H9 (cell line): ENCODE measurements at regions not wholly inside any gene's neighbourhood (a gene's known extent, or its start where the extent isn't known, plus 50 kb on each side); places are given as distances from the start of the nearest gene placed in this dataset.

Experiments
- DNase-seq: peaks from one replicate; pipeline ENCODE4 v3.0.0-alpha.2; 2017
- H2AFZ ChIP-seq: one replicate; pipeline ENCODE4 v1.6.1; 2013; ENCODE audit warnings: mild to moderate bottlenecking, low read length, control low read depth, moderate library complexity
- H2AK5ac ChIP-seq: 2 replicates; pipeline ENCODE4 v1.6.1; 2013; ENCODE audit warnings: low read length, control low read depth, mixed read lengths; ENCODE audit not compliant: insufficient read length
- H2BK120ac ChIP-seq: one replicate; pipeline ENCODE4 v1.6.1; 2013; ENCODE audit warnings: low read depth, mild to moderate bottlenecking, low read length, control low read depth, inconsistent platforms; ENCODE audit not compliant: poor library complexity, severe bottlenecking
- H2BK12ac ChIP-seq: 2 replicates; pipeline ENCODE4 v1.6.1; 2013; ENCODE audit warnings: low read length, control low read depth, mixed read lengths, low read depth; ENCODE audit not compliant: insufficient read length
- H2BK15ac ChIP-seq: 2 replicates; pipeline ENCODE4 v1.6.1; 2013; ENCODE audit warnings: low read depth, low read length, control low read depth
- H2BK20ac ChIP-seq: one replicate; pipeline ENCODE4 v1.6.1; 2013; ENCODE audit warnings: low read depth, mild to moderate bottlenecking, low read length, control low read depth, inconsistent platforms; ENCODE audit not compliant: poor library complexity, severe bottlenecking
- H2BK5ac ChIP-seq: 2 replicates; pipeline ENCODE4 v1.6.1; 2013; ENCODE audit warnings: low read length, control low read depth, mixed read lengths; ENCODE audit not compliant: insufficient read length
- H3K14ac ChIP-seq: 2 replicates; pipeline ENCODE4 v1.6.1; 2013; ENCODE audit warnings: low read length, control low read depth; ENCODE audit not compliant: insufficient read depth
- H3K18ac ChIP-seq: 2 replicates; pipeline ENCODE4 v1.6.1; 2013; ENCODE audit warnings: low read depth, mild to moderate bottlenecking, mixed read lengths, low read length, control low read depth; ENCODE audit not compliant: insufficient read length
- H3K23ac ChIP-seq: 2 replicates; pipeline ENCODE4 v1.6.1; 2013; ENCODE audit warnings: low read length, control low read depth, mixed read lengths, low read depth; ENCODE audit not compliant: insufficient read length
- H3K23me2 ChIP-seq: 2 replicates; pipeline ENCODE4 v1.6.1; 2013; ENCODE audit warnings: low read depth, mild to moderate bottlenecking, mixed read lengths, low read length, control low read depth; ENCODE audit not compliant: insufficient read length, poor library complexity, severe bottlenecking
- H3K27ac ChIP-seq: 2 replicates; pipeline ENCODE4 v1.5.1; 2013; ENCODE audit warnings: low read length, control low read depth, mixed read lengths, low read depth; ENCODE audit not compliant: insufficient read length
- H3K27me3 ChIP-seq: 2 replicates; pipeline ENCODE4 v1.6.1; 2013; ENCODE audit warnings: low read length, control low read depth, inconsistent platforms; ENCODE audit not compliant: insufficient read depth
- H3K4ac ChIP-seq: 2 replicates; pipeline ENCODE4 v1.6.1; 2013; ENCODE audit warnings: low read depth, mild to moderate bottlenecking, control low read depth, inconsistent platforms, low read length, moderate library complexity
- H3K4me1 ChIP-seq: 2 replicates; pipeline ENCODE4 v1.6.1; 2013; ENCODE audit warnings: low read length, control low read depth, inconsistent platforms; ENCODE audit not compliant: insufficient read depth
- H3K4me2 ChIP-seq: 2 replicates; pipeline ENCODE4 v1.6.1; 2013; ENCODE audit warnings: low read length, control low read depth, mixed read lengths; ENCODE audit not compliant: insufficient read length, insufficient read depth
- H3K56ac ChIP-seq: 2 replicates; pipeline ENCODE4 v1.6.1; 2013; ENCODE audit warnings: low read depth, mild to moderate bottlenecking, mixed read lengths, low read length, control low read depth; ENCODE audit not compliant: insufficient read length
- H3K79me1 ChIP-seq: 2 replicates; pipeline ENCODE4 v1.6.1; 2013; ENCODE audit warnings: low read depth, mild to moderate bottlenecking, moderate library complexity, low read length, control low read depth, inconsistent platforms; ENCODE audit not compliant: insufficient read depth, poor library complexity, severe bottlenecking
- H3K79me2 ChIP-seq: 2 replicates; pipeline ENCODE4 v1.6.1; 2013; ENCODE audit warnings: low read length, control low read depth, inconsistent platforms; ENCODE audit not compliant: insufficient read depth
- H3K9ac ChIP-seq: 2 replicates; pipeline ENCODE4 v1.6.1; 2013; ENCODE audit warnings: low read length, control low read depth, mixed read lengths; ENCODE audit not compliant: insufficient read length; ENCODE audit errors: extremely low read depth
- H3K9me3 ChIP-seq: one replicate; pipeline ENCODE4 v1.6.1; 2013; ENCODE audit warnings: low read depth, low read length, inconsistent platforms; ENCODE audit not compliant: control insufficient read depth
- H3T11ph ChIP-seq: one replicate; pipeline ENCODE4 v1.6.1; 2013; ENCODE audit warnings: mild to moderate bottlenecking, low read length, control low read depth, inconsistent platforms
- H4K20me1 ChIP-seq: one replicate; pipeline ENCODE4 v1.6.1; 2013; ENCODE audit not compliant: control insufficient read depth, insufficient read length, insufficient read depth
- H4K5ac ChIP-seq: 2 replicates; pipeline ENCODE4 v1.6.1; 2013; ENCODE audit warnings: low read depth, mild to moderate bottlenecking, mixed read lengths, low read length, control low read depth; ENCODE audit not compliant: insufficient read length
- H4K8ac ChIP-seq: replicated peaks from 2 replicates; pipeline ENCODE4 v1.6.1; 2013; ENCODE audit warnings: low read length, control low read depth, mixed read lengths, low read depth; ENCODE audit not compliant: insufficient read length
- H4K91ac ChIP-seq: 2 replicates; pipeline ENCODE4 v1.6.1; 2013; ENCODE audit warnings: low read depth, mild to moderate bottlenecking, moderate library complexity, mixed read lengths, low read length, control low read depth; ENCODE audit not compliant: insufficient read length
- H3K27ac Mint-ChIP-seq, 3 experiments: 2 replicates in 2 of 3; 3 replicates in 1 of 3; pipeline ENCODE4 v1.8.0; 2020 to 2021; ENCODE audit warnings: mixed read lengths in 3 of 3, mild to moderate bottlenecking in 1 of 3, moderate library complexity in 1 of 3
- H3K27me3 Mint-ChIP-seq: 2 replicates; pipeline ENCODE4 v1.8.0; 2021; ENCODE audit warnings: low read depth, mild to moderate bottlenecking, moderate library complexity, mixed read lengths
- H3K36me3 Mint-ChIP-seq, 3 experiments: 2 replicates in 2 of 3; 3 replicates in 1 of 3; pipeline ENCODE4 v1.8.0; 2020 to 2021; ENCODE audit warnings: low read depth in 3 of 3, mixed read lengths in 3 of 3; ENCODE audit not compliant: insufficient read depth in 1 of 3
- H3K4me1 Mint-ChIP-seq, 2 experiments: 2 replicates each; pipeline ENCODE4 v1.8.0; 2020; ENCODE audit warnings: mixed read lengths in 2 of 2
- H3K4me3 Mint-ChIP-seq, 2 experiments: 2 replicates in 1 of 2; 3 replicates in 1 of 2; pipeline ENCODE4 v1.8.0; 2020 to 2021; ENCODE audit warnings: mild to moderate bottlenecking in 2 of 2, mixed read lengths in 2 of 2, moderate library complexity in 1 of 2
- H3K9me3 Mint-ChIP-seq, 2 experiments: 2 replicates in 1 of 2; 3 replicates in 1 of 2; pipeline ENCODE4 v1.8.0; 2020; ENCODE audit warnings: mild to moderate bottlenecking in 2 of 2, mixed read lengths in 2 of 2, moderate library complexity in 1 of 2
- CTCF ChIP-seq: fragments of 200-600 bp; sonication (generic); conservative IDR thresholded peaks from 3 replicates; pipeline ENCODE4 v1.8.0; 2021; ENCODE audit warnings: antibody characterized with exemption, mild to moderate bottlenecking
- WGBS: extraction: QIAGEN DNeasy Blood & Tissue Kit; methylation state at CpG from one replicate; pipeline ENCODE4 v1.1.7; 2013; ENCODE audit warnings: missing lambda C conversion rate, low lambda C conversion rate, mixed read lengths; ENCODE audit not compliant: insufficient read length; ENCODE audit errors: extremely low coverage; 5-methylcytosine and 5-hydroxymethylcytosine counted together

- Histone ChIP-seq H3K79me1 (no peaks in the 10 kb centered on the region), H3K18ac (no peak overlapping the region), H2BK20ac (no peak overlapping the region), H3K9ac (no peak overlapping the region), H2BK5ac (no peak overlapping the region), H3K23ac (no peak overlapping the region), H3K4me1 (no peaks in the 10 kb centered on the region), H4K5ac (no peak overlapping the region), H4K91ac (no peak overlapping the region), H2BK120ac (no peak overlapping the region), H4K20me1 (no peaks in the 10 kb centered on the region), H4K8ac (no peak overlapping the region), H3K79me2 (no peaks in the 10 kb centered on the region), H3K27me3 (no peaks in the 10 kb centered on the region), H3K4ac (no peak overlapping the region), H3K4me2 (no peak overlapping the region), H2BK15ac (no peak overlapping the region), H3K14ac (no peak overlapping the region), H3K27ac (no peak overlapping the region), H3K23me2 (no peaks in the 10 kb centered on the region), H2BK12ac (no peak overlapping the region), H3T11ph (no peak overlapping the region), H2AFZ (no peak overlapping the region), H3K56ac (no peak overlapping the region), H3K9me3 (no peaks in the 10 kb centered on the region), H2AK5ac (no peak overlapping the region)
- TF ChIP-seq CTCF, result no peak
- no peaks in the 10 kb centered on the region; a peak in 1 of 7 replicates for H3K36me3 Mint-ChIP-seq
- H3K27ac Mint-ChIP-seq, result no peak overlapping the region
- H3K27me3 Mint-ChIP-seq, result peaks cover 12% of the 10 kb centered on the region
- H3K4me3 Mint-ChIP-seq, result no peak overlapping the region
- H3K9me3 Mint-ChIP-seq, result no peaks in the 10 kb centered on the region; a peak in 2 of 5 replicates
- DNase-seq, result no peak
- H3K4me1 Mint-ChIP-seq, result no peaks in the 10 kb centered on the region
- WGBS, result no CpG with 5 or more reads among the region's 3 CpGs
These were observed 256.0 kb upstream of the MKI67 start for GRCh38 chr10:128382225-128382624.
